Uterus (tissue), 3 donors: ENCODE measurements at regions not wholly inside any gene's neighbourhood (a gene's known extent, or its start where the extent isn't known, plus 50 kb on each side); places are given as distances from the start of the nearest gene placed in this dataset.

ENCODE experiments used
- DNase-seq, 2 donors: peaks; one replicate each; pipeline ENCODE4 v3.0.0-alpha.2; 2019 to 2020
- H3K27ac ChIP-seq, 2 donors: fragments of 200-600 bp; sonication (generic); 1 replicate in 1 of 2; 2 replicates in 1 of 2; pipeline ENCODE4 v1.5.1; 2016 to 2018
- H3K27me3 ChIP-seq, 2 donors: fragments of 200-600 bp; sonication (generic); one replicate each; pipeline ENCODE4 v1.5.1; 2018 to 2019; ENCODE audit warnings: control low read depth in 1 of 2
- H3K36me3 ChIP-seq, 2 donors: fragments of 200-600 bp; sonication (generic); one replicate each; pipeline ENCODE4 v1.5.1; 2019; ENCODE audit warnings: control low read depth in 1 of 2
- H3K4me1 ChIP-seq, 2 donors: fragments of 200-600 bp; sonication (generic); one replicate each; pipeline ENCODE4 v1.5.1; 2018 to 2019; ENCODE audit warnings: control low read depth in 1 of 2
- H3K4me3 ChIP-seq, 2 donors: fragments of 200-600 bp; sonication (generic); 1 replicate in 1 of 2; 2 replicates in 1 of 2; pipeline ENCODE4 v1.5.1; 2018 to 2019; ENCODE audit warnings: mild to moderate bottlenecking in 1 of 2
- H3K9me3 ChIP-seq, 2 donors: fragments of 200-600 bp; sonication (generic); one replicate each; pipeline ENCODE4 v1.5.1; 2019; ENCODE audit warnings: control low read depth in 1 of 2
- POLR2A ChIP-seq, 2 donors: fragments of 450-650 bp; IDR thresholded peaks; one replicate each; pipeline ENCODE4 v1.6.1; 2016; ENCODE audit warnings: antibody characterized with exemption in 2 of 2, mild to moderate bottlenecking in 1 of 2, moderate library complexity in 1 of 2
- intact Hi-C: fragments of 100-400 bp; cut with DNase I; formaldehyde crosslinking; loops from one replicate; pipeline ENCODE4 v1.15.1; 2023; ENCODE audit warnings: low total_unique reads
- TF ChIP-seq, protein P1 (sequence below), 4 experiments: fragments of 200-600 bp in 2 of 4; fragments of 450-650 bp in 2 of 4; sonication (generic) in 2 of 4; IDR thresholded peaks; one replicate each; pipeline ENCODE4 v1.5.1; 2016 to 2019; ENCODE audit warnings: antibody characterized with exemption in 4 of 4, mild to moderate bottlenecking in 2 of 4, moderate library complexity in 1 of 4
- donor health status: DM: yes; HTN: yes; CAD: no.

DNA sequence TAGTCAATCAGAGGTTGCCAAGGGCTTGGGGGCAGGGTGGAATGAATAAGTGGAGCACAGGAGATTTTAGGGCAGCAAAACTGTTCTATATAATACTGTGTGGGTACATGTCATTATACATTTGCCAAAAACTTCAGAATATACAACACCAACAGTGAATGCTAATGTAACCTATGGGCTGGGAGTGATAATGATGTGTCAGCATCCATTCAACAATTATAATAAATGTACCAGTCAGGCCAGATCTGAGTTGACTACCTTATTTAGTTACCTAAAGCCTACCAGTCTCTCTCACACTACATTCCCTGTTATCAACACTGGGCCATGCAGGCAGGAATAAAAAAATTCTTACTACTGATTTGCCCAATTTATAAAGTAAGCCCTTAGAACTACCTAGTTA, 884.5 kb downstream of the TLE1 start:
- Histone ChIP-seq H3K27me3 (no peaks in the 10 kb centered on the region), H3K4me3 (no peak overlapping the region), H3K9me3 (no peaks in the 10 kb centered on the region), H3K4me1 (no peaks in the 10 kb centered on the region), H3K36me3 (no peaks in the 10 kb centered on the region), H3K27ac (no peak overlapping the region)
- TF ChIP-seq POLR2A (IDR thresholded peaks at IDR 0.05): no peak
- TF ChIP-seq, protein P1, sequence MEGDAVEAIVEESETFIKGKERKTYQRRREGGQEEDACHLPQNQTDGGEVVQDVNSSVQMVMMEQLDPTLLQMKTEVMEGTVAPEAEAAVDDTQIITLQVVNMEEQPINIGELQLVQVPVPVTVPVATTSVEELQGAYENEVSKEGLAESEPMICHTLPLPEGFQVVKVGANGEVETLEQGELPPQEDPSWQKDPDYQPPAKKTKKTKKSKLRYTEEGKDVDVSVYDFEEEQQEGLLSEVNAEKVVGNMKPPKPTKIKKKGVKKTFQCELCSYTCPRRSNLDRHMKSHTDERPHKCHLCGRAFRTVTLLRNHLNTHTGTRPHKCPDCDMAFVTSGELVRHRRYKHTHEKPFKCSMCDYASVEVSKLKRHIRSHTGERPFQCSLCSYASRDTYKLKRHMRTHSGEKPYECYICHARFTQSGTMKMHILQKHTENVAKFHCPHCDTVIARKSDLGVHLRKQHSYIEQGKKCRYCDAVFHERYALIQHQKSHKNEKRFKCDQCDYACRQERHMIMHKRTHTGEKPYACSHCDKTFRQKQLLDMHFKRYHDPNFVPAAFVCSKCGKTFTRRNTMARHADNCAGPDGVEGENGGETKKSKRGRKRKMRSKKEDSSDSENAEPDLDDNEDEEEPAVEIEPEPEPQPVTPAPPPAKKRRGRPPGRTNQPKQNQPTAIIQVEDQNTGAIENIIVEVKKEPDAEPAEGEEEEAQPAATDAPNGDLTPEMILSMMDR (IDR thresholded peaks at IDR 0.05): no peak
- DNase-seq: no peak
- intact Hi-C loops: no loop called here

DNA sequence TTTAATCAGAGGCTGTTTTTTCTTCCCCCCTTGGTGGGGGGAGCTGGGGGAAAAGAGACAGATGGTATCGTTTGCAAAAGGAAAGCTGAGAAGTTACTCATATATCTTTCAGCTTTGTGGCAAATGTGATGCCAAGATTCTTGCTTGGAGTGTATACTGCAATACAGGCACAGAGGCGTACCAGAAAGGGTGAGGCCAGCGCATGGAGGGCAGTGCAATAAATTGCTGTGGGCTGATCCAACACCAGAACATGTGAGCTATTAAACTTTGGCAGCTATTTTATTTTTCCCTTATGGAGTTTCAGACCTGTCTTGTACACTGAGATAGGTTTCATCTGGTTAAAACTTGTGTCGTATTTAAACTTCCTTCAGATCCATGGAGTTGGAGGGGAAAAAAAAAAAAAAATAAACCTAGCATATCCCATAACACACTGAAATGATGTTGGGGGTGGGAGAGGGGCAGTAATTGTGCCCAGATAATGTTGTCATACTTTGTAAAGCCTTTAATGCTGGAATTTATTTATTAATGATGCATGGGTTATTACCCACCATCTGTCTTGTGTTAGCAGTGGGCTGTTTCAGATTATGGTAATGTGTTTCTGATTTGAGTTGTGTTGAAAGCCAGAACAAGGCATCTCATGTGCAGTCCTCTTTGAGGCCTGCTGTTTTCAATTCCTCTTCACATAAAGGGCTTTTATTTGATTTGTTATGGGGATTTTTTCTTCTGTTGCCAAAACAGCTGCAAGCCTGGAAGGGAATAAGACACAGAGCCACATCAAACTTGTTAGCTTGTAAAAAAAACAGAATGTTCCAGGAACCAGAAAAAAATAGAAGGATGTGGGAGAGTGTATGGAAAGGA, 891.3 kb downstream of the TLE1 start:
- TF ChIP-seq, protein P1 (IDR thresholded peaks at IDR 0.05): no peak
- TF ChIP-seq POLR2A (IDR thresholded peaks at IDR 0.05): no peak
- H3K36me3 ChIP-seq: no peaks in the 10 kb centered on the region
- no peaks in the 10 kb centered on the region for H3K9me3 ChIP-seq
- peak; percentile 67 to 85 for DNase-seq
- H3K4me3 ChIP-seq: no peak overlapping the region
- H3K27me3 ChIP-seq: no peaks in the 10 kb centered on the region
- peaks cover 0 to 10% of the 10 kb centered on the region in 2 donors for H3K4me1 ChIP-seq
- intact Hi-C loops: no loop called here
- peak overlapping the region; percentile 66 to 81 for H3K27ac ChIP-seq

DNA sequence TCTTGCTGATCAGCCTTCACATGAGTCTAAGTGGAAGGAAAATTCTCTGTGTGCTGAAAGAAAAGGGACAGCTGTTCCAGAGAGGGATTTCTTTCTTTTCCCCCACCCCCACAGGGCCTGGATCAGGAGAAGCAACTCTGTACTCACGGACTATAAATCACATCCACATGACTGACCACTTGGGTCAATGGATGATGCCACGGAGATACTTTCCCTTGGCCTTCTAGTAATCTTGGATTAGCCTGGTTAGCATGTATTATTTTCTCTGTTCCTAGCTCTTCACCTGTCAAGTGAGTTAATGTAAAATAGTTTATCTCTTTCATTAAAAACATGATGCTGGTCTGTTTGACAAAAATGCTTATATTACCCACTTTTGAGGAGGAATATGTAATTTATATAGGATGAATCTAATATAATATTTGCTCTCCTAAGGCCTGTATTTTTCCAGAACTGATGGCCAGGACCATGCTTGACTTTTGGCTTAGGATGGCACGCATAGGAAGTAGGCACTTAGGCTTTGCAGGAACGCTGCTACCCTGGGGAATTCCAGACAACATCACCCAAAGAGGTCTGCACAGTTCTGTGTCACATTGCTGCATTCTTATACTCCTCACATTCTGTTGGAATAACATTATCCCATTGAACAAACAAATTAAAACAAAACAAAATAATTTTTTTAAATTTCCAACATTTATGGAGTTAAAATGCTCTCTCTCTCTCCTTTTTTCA, 892.1 kb downstream of the TLE1 start:
- H3K9me3 ChIP-seq: no peaks in the 10 kb centered on the region
- TF ChIP-seq, protein P1 (IDR thresholded peaks at IDR 0.05): no peak
- TF ChIP-seq POLR2A (IDR thresholded peaks at IDR 0.05): no peak
- peak overlapping the region; percentile 66 to 81 for H3K27ac ChIP-seq
- H3K27me3 ChIP-seq: no peaks in the 10 kb centered on the region
- no peak overlapping the region for H3K4me3 ChIP-seq
- intact Hi-C loops: no loop called here
- DNase-seq: peak; percentile 35 to 38
- H3K36me3 ChIP-seq: no peaks in the 10 kb centered on the region
- peaks cover 0 to 10% of the 10 kb centered on the region in 2 donors for H3K4me1 ChIP-seq

DNA sequence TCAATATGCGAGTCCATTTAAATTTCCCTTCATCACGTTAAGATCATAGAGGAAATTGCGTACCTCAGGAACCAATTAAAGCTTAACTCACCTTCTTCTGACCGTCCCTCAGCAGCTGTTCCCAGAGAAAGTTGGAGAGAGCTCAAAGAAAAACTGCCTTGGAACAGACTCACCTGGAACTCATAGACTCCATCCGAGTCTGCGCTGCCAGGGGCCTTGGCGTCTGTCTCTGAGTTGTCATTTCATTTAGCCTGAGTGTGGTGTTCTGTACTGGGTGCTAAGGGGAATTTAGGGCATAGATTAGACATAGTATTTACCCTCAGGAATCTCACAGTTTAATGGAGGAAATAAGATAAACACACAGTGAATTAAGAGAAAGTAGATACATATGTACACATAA, 892.7 kb downstream of the TLE1 start:
- H3K27ac ChIP-seq: peak overlapping the region; percentile 66 to 81
- peaks cover 0 to 10% of the 10 kb centered on the region in 2 donors for H3K4me1 ChIP-seq
- no peaks in the 10 kb centered on the region for H3K9me3 ChIP-seq
- no peak for DNase-seq
- no peak overlapping the region for H3K4me3 ChIP-seq
- intact Hi-C loops: no loop called here
- H3K27me3 ChIP-seq: no peaks in the 10 kb centered on the region
- TF ChIP-seq POLR2A (IDR thresholded peaks at IDR 0.05): no peak
- TF ChIP-seq, protein P1 (IDR thresholded peaks at IDR 0.05): no peak
- no peaks in the 10 kb centered on the region for H3K36me3 ChIP-seq

DNA sequence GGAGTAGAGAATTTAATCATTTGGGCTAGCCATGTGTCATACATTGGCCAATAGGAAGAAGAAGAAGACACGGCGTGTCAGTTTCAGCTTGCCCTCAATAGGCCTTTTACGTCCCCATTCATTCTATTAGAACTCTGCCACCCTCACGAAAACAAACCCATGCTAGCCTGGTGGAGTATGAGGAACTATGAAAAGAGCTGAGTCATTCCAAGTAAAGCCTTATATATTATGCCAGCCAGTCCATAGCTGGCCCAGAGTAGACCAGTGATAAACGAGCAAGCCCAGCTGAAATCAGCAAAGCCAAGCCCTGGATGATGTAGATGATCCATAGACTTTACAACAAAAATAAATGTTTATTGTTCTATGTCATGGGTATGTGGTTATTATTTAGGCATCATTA, 895.1 kb downstream of the TLE1 start:
- TF ChIP-seq, protein P1 (IDR thresholded peaks at IDR 0.05): no peak
- DNase-seq: no peak
- H3K27me3 ChIP-seq: no peaks in the 10 kb centered on the region
- no peak overlapping the region for H3K4me3 ChIP-seq
- peaks cover 0 to 10% of the 10 kb centered on the region in 2 donors for H3K4me1 ChIP-seq
- intact Hi-C loops: no loop called here
- no peaks in the 10 kb centered on the region for H3K9me3 ChIP-seq
- no peaks in the 10 kb centered on the region for H3K36me3 ChIP-seq
- no peak overlapping the region for H3K27ac ChIP-seq
